ENCODE measurements at regions not wholly inside any gene's neighbourhood (a gene's known extent, or its start where the extent isn't known, plus 50 kb on each side); places are given as distances from the start of the nearest gene placed in this dataset.

DNA sequence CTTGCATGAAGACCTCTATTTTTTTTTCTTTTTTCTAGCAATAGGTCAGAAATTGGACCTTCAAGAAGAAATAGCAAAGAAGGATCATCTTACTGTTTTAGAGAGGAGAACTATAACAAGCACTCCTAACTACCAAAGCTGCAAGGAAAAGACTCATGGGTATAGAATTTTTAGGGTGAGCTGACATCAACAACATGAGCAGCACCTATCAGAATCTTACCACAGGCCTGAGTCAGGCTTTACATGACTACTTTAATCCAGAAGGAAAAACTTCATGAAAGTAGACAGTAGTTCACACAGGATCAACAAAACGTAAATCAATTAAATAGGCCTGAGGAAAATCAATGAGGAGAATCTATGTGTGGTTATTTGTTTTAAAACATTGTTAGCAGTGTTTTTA is 130.5 kb downstream of the FAM76B start:
- ChIA-PET POLR2A (ENCODE audit: low non-redundant PET) (no interaction called here), CTCF (interaction anchor here (0.6 kb wide), 1 partner anchor 22 kb away, joined by 3 read pairs; no protein-coding TSS in a partner anchor)
- TF ChIP-seq, protein P1, sequence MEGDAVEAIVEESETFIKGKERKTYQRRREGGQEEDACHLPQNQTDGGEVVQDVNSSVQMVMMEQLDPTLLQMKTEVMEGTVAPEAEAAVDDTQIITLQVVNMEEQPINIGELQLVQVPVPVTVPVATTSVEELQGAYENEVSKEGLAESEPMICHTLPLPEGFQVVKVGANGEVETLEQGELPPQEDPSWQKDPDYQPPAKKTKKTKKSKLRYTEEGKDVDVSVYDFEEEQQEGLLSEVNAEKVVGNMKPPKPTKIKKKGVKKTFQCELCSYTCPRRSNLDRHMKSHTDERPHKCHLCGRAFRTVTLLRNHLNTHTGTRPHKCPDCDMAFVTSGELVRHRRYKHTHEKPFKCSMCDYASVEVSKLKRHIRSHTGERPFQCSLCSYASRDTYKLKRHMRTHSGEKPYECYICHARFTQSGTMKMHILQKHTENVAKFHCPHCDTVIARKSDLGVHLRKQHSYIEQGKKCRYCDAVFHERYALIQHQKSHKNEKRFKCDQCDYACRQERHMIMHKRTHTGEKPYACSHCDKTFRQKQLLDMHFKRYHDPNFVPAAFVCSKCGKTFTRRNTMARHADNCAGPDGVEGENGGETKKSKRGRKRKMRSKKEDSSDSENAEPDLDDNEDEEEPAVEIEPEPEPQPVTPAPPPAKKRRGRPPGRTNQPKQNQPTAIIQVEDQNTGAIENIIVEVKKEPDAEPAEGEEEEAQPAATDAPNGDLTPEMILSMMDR (conservative IDR thresholded peaks at IDR 0.05; ENCODE audit: low read depth): no peak
- H3K27ac ChIP-seq: no peak overlapping the region
- no peak for DNase-seq (ENCODE audit: low spot score)

GRCh38 chr11:95655536-95655935 is 134.0 kb downstream of the FAM76B start:
- ChIA-PET POLR2A (ENCODE audit: low non-redundant PET) (no interaction called here), CTCF (no interaction called here)
- H3K27ac ChIP-seq: no peak overlapping the region
- TF ChIP-seq, protein P1 (conservative IDR thresholded peaks at IDR 0.05; ENCODE audit: low read depth): no peak
- DNase-seq (ENCODE audit: low spot score): no peak

DNA sequence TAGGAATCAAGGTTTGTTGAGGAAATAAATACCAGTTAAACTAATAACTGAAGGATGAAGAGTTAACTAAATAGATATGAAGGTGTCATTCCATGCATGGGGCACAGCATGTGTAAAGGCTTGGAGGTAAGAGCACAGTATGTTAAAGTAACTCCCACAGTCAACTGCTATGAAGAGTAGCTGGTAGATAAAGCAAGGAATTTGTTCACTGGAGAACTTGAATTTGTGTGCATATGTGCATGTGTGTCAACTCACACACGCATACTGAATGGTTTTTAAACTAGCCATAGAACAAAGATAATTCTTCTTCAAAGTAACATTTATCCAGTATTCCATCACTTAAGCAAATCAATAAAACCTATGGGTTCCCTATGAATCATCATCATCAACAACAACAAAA is 135.9 kb downstream of the FAM76B start:
- ChIA-PET CTCF (no interaction called here), POLR2A (ENCODE audit: low non-redundant PET) (no interaction called here)
- TF ChIP-seq, protein P1 (conservative IDR thresholded peaks at IDR 0.05; ENCODE audit: low read depth): no peak
- DNase-seq (ENCODE audit: low spot score): no peak
- no peak overlapping the region for H3K27ac ChIP-seq

DNA sequence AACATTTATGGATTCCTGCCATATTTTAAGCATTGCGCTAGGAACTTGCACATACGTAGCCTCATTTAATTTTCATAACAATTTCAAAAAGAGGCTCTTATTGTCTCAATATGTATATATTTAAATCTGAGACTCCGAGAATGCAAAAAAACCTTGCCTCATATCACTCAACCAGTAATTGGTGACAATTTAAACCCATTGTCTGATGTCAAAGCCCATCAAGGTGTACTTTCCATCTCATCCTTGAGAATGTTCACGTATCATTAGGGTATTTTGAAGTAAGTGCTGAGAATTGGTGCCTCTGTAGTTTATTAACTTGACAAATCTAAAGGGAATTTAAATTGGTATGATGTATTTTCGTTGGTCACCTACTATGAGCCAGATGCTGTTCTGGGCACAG is 136.5 kb downstream of the FAM76B start:
- TF ChIP-seq, protein P1 (conservative IDR thresholded peaks at IDR 0.05; ENCODE audit: low read depth): no peak
- DNase-seq (ENCODE audit: low spot score): no peak
- no peak overlapping the region for H3K27ac ChIP-seq
- POLR2A ChIA-PET (ENCODE audit: low non-redundant PET): no interaction called here
- CTCF ChIA-PET: no interaction called here

DNA sequence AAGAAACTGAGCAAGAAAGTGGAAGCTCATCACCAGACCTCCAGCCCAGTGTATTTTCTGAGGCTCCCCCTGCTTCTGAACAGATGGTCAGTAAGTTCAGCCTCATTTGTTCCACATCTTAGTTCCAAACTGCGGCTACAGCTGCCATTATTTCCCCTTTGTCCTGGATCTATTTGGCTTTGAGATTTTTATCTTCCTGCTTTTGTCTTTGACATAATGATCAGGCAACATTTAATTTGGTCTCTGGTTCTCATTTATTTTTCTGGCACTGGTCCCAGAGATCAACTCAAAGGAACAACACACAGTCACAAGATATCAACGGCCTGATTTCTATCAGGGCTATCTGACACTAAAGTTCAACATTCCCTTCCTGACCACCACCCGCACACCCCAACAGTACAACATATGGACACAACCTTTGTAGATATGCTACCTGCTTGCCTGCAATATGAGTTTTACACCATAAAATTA is 137.5 kb downstream of the FAM76B start:
- ChIA-PET CTCF (no interaction called here), POLR2A (ENCODE audit: low non-redundant PET) (no interaction called here)
- no peak overlapping the region for H3K27ac ChIP-seq
- no peak for DNase-seq (ENCODE audit: low spot score)
- TF ChIP-seq, protein P1 (conservative IDR thresholded peaks at IDR 0.05; ENCODE audit: low read depth): no peak

DNA sequence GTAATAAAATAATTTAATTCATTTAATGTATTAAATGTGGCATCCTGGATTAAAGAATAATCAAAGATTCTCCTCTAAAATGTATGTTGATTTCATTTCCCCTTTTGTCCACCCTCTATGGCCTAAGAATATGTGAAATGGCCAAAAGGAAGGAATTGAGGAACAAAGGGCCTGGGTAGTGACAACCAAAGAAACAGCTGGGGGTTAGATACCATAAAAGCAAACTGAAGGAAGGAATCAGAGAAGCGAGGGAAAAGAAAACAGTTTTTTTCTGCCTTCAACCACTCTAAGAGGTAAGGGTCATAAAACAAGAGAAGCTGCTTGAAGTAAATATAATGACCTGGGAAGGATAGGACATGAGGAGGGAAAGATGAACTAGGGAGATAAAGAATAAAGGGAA is 139.3 kb downstream of the FAM76B start:
- TF ChIP-seq, protein P1 (conservative IDR thresholded peaks at IDR 0.05; ENCODE audit: low read depth): no peak
- POLR2A ChIA-PET (ENCODE audit: low non-redundant PET): no interaction called here
- CTCF ChIA-PET: interaction anchor here (0.7 kb wide), 1 partner anchor 21 kb away, joined by 3 read pairs; no protein-coding TSS in a partner anchor
- no peak overlapping the region for H3K27ac ChIP-seq
- no peak for DNase-seq (ENCODE audit: low spot score)

DNA sequence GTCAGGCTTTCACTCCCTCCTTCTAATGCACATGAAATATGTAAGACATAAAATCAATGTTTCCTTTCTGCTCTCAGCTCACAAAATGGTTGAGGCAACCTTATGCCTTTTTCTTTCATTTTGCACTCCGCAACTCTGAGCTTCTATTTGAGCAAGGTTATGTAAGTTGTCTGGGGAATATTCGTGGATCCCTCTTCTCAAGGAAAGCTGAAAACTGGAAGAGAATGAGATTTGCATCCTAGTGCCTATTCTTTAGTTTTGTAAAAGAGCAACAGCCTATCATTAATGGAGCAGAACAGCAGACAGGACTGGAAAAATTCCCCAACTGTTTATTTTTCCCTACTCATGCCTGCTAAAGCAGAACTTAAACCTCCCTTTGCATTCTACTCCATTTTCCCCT is 141.7 kb downstream of the FAM76B start:
- ChIA-PET POLR2A (ENCODE audit: low non-redundant PET) (no interaction called here), CTCF (interaction anchor here (0.8 kb wide), 1 partner anchor 472 kb away, joined by 3 read pairs; no protein-coding TSS in a partner anchor)
- no peak overlapping the region for H3K27ac ChIP-seq
- DNase-seq (ENCODE audit: low spot score): no peak
- TF ChIP-seq, protein P1 (conservative IDR thresholded peaks at IDR 0.05; ENCODE audit: low read depth): no peak

Data from RWPE1 (cell line).